ENCODE measurements at regions not wholly inside any gene's neighbourhood (a gene's known extent, or its start where the extent isn't known, plus 50 kb on each side); places are given as distances from the start of the nearest gene placed in this dataset.
"Not testable (repeated sequence)": the region's sequence is repeated elsewhere in the genome, so short reads cannot be mapped to it uniquely, and the experiment has no call there.

- Histone ChIP-seq H3K4me1 (ENCODE audit: insufficient read depth) (no peaks in the 10 kb centered on the region), H3K27ac (no peak overlapping the region), H3K27me3 (no peaks in the 10 kb centered on the region), H2AFZ (no peak overlapping the region), H3K36me3 (replicated peaks; ENCODE audit: insufficient read depth, low read depth) (no peaks in the 10 kb centered on the region), H3K4me3 (no peak overlapping the region), H4K20me1 (ENCODE audit: insufficient read depth, poor library complexity, severe bottlenecking) (no peaks in the 10 kb centered on the region), H3K4me2 (no peak overlapping the region), H3K79me2 (no peaks in the 10 kb centered on the region), H3K9me2 (replicated peaks; ENCODE audit: insufficient read depth) (no peaks in the 10 kb centered on the region), H3K9me3 (ENCODE audit: low read depth) (no peaks in the 10 kb centered on the region)
- DNase-seq (ENCODE audit: low spot score): no peak
- TF ChIP-seq CTCF (IDR thresholded peaks at IDR 0.05; ENCODE audit: poor library complexity) (no peak), EZH2phosphoT487 (IDR thresholded peaks at IDR 0.05; ENCODE audit: low read depth, severe bottlenecking, unreplicated experiment) (no peak)
These were observed 233.7 kb upstream of the SPOPL start for GRCh38 chr2:138267902-138268254.

GRCh38 chr2:138269765-138270164 is 231.8 kb upstream of the SPOPL start:
- Histone ChIP-seq H3K36me3 (replicated peaks; ENCODE audit: insufficient read depth, low read depth) (no peaks in the 10 kb centered on the region), H3K79me2 (no peaks in the 10 kb centered on the region), H3K4me1 (ENCODE audit: insufficient read depth) (peaks cover 2% of the 10 kb centered on the region), H3K9me2 (replicated peaks; ENCODE audit: insufficient read depth) (no peaks in the 10 kb centered on the region), H3K9me3 (ENCODE audit: low read depth) (no peaks in the 10 kb centered on the region), H3K27me3 (no peaks in the 10 kb centered on the region), H3K4me2 (no peak overlapping the region), H2AFZ (no peak overlapping the region), H3K4me3 (no peak overlapping the region), H4K20me1 (ENCODE audit: insufficient read depth, poor library complexity, severe bottlenecking) (no peaks in the 10 kb centered on the region), H3K27ac (no peak overlapping the region)
- DNase-seq (ENCODE audit: low spot score): no peak
- TF ChIP-seq EZH2phosphoT487 (IDR thresholded peaks at IDR 0.05; ENCODE audit: low read depth, severe bottlenecking, unreplicated experiment): no peak
- no peak for TF ChIP-seq EZH2 (IDR thresholded peaks at IDR 0.05; ENCODE audit: borderline replicate concordance)
- TF ChIP-seq CTCF (IDR thresholded peaks at IDR 0.05; ENCODE audit: poor library complexity): no peak
- 81% methylated on average over 1 of the region's 1 CpG for WGBS (ENCODE audit: low lambda C conversion rate, missing lambda C conversion rate)

GRCh38 chr2:138271467-138271866 is 230.1 kb upstream of the SPOPL start:
- Histone ChIP-seq H3K79me2 (no peaks in the 10 kb centered on the region), H3K9me3 (ENCODE audit: low read depth) (no peaks in the 10 kb centered on the region), H4K20me1 (ENCODE audit: insufficient read depth, poor library complexity, severe bottlenecking) (no peaks in the 10 kb centered on the region), H3K27me3 (no peaks in the 10 kb centered on the region), H3K4me2 (no peak overlapping the region), H3K4me3 (no peak overlapping the region), H3K9me2 (replicated peaks; ENCODE audit: insufficient read depth) (no peaks in the 10 kb centered on the region), H3K27ac (no peak overlapping the region), H3K4me1 (ENCODE audit: insufficient read depth) (peaks cover 19% of the 10 kb centered on the region), H2AFZ (no peak overlapping the region), H3K36me3 (replicated peaks; ENCODE audit: insufficient read depth, low read depth) (no peaks in the 10 kb centered on the region)
- 69% methylated on average over 7 of the region's 7 CpGs for WGBS (ENCODE audit: low lambda C conversion rate, missing lambda C conversion rate)
- TF ChIP-seq CTCF (IDR thresholded peaks at IDR 0.05; ENCODE audit: poor library complexity) (no peak), EZH2phosphoT487 (IDR thresholded peaks at IDR 0.05; ENCODE audit: low read depth, severe bottlenecking, unreplicated experiment) (no peak), EZH2 (IDR thresholded peaks at IDR 0.05; ENCODE audit: borderline replicate concordance) (no peak)
- DNase-seq (ENCODE audit: low spot score): no peak

- no peaks in the 10 kb centered on the region for H3K27me3 ChIP-seq
- TF ChIP-seq CTCF (IDR thresholded peaks at IDR 0.05; ENCODE audit: poor library complexity) (no peak), EZH2phosphoT487 (IDR thresholded peaks at IDR 0.05; ENCODE audit: low read depth, severe bottlenecking, unreplicated experiment) (no peak)
These were observed 228.9 kb upstream of the SPOPL start for GRCh38 chr2:138272524-138273195.

GRCh38 chr2:138273280-138273679 is 228.3 kb upstream of the SPOPL start:
- not testable (repeated sequence) for H2AFZ ChIP-seq; H3K9me2 ChIP-seq (replicated peaks; ENCODE audit: insufficient read depth); H3K9me3 ChIP-seq (ENCODE audit: low read depth); H3K79me2 ChIP-seq; H3K4me2 ChIP-seq; H3K27ac ChIP-seq; H3K4me3 ChIP-seq; DNase-seq (ENCODE audit: low spot score); H3K36me3 ChIP-seq (replicated peaks; ENCODE audit: insufficient read depth, low read depth); H4K20me1 ChIP-seq (ENCODE audit: insufficient read depth, poor library complexity, severe bottlenecking); H3K27me3 ChIP-seq
- H3K4me1 ChIP-seq (ENCODE audit: insufficient read depth): peaks cover 32% of the 10 kb centered on the region
- 90% methylated on average over 12 of the region's 12 CpGs for WGBS (ENCODE audit: low lambda C conversion rate, missing lambda C conversion rate)

More at GRCh38 chr2:138272524-138273195, 228.9 kb upstream of the SPOPL start:
- Histone ChIP-seq H3K4me3 (no peak overlapping the region), H4K20me1 (ENCODE audit: insufficient read depth, poor library complexity, severe bottlenecking) (no peaks in the 10 kb centered on the region), H3K4me2 (no peak overlapping the region), H3K9me3 (ENCODE audit: low read depth) (no peaks in the 10 kb centered on the region), H3K9me2 (replicated peaks; ENCODE audit: insufficient read depth) (no peaks in the 10 kb centered on the region), H3K27ac (no peak overlapping the region), H3K4me1 (ENCODE audit: insufficient read depth) (peaks cover 30% of the 10 kb centered on the region), H3K36me3 (replicated peaks; ENCODE audit: insufficient read depth, low read depth) (no peaks in the 10 kb centered on the region), H2AFZ (no peak overlapping the region), H3K79me2 (no peaks in the 10 kb centered on the region)
- DNase-seq (ENCODE audit: low spot score): no peak
- 55% methylated on average over 2 of the region's 4 CpGs for WGBS (ENCODE audit: low lambda C conversion rate, missing lambda C conversion rate)

Data from hepatocyte (in vitro differentiated cells).